A673 (cell line): ENCODE measurements at regions not wholly inside any gene's neighbourhood (a gene's known extent, or its start where the extent isn't known, plus 50 kb on each side); places are given as distances from the start of the nearest gene placed in this dataset.

Source experiments
- BruUV-seq: library from RNA; stranded (reverse); fragments of 400-500 nt; replicated peaks from 2 replicates; lab custom pipeline; 2021; lab: Mats Ljungman, UMichigan
- CTCF ChIA-PET: fragments of 300-600 bp; sonication (Branson Sonifier 250); formaldehyde crosslinking; loops from one replicate; lab custom pipeline; 2022; ENCODE audit warnings: antibody characterized with exemption; lab: Charles Lee
- POLR2A ChIA-PET: fragments of 300-600 bp; sonication (Branson Sonifier 250); formaldehyde crosslinking; loops from one replicate; lab custom pipeline; 2022; ENCODE audit warnings: antibody characterized with exemption; ENCODE audit not compliant: low non-redundant PET; lab: Charles Lee
- DNase-seq: peaks from one replicate; pipeline ENCODE4 v3.0.0-alpha.2; 2015; ENCODE audit warnings: low spot score
- H3K27ac ChIP-seq: fragments of 200-600 bp; sonication (generic); 2 replicates; pipeline ENCODE4 v1.5.1; 2016; ENCODE audit warnings: mixed run types, low read depth, mild to moderate bottlenecking, mixed read lengths, antibody characterized with exemption, low read length; ENCODE audit not compliant: poor library complexity, severe bottlenecking
- H3K27me3 ChIP-seq: fragments of 200-600 bp; sonication (generic); replicated peaks from 2 replicates; pipeline ENCODE4 v1.6.1; 2017; ENCODE audit warnings: mixed run types, low read depth, mild to moderate bottlenecking, mixed read lengths, antibody characterized with exemption, low read length; ENCODE audit not compliant: insufficient read depth, poor library complexity
- H3K36me3 ChIP-seq: fragments of 200-600 bp; sonication (generic); 2 replicates; pipeline ENCODE4 v1.6.1; 2016; ENCODE audit warnings: mixed run types, mild to moderate bottlenecking, mixed read lengths, antibody characterized with exemption, low read length; ENCODE audit not compliant: insufficient read depth, poor library complexity, severe bottlenecking
- H3K4me1 ChIP-seq: fragments of 200-600 bp; sonication (generic); 2 replicates; pipeline ENCODE4 v1.6.1; 2017; ENCODE audit warnings: mixed run types, mild to moderate bottlenecking, mixed read lengths, antibody characterized with exemption, low read length; ENCODE audit not compliant: insufficient read depth, poor library complexity, severe bottlenecking
- H3K4me3 ChIP-seq: fragments of 200-600 bp; sonication (generic); 2 replicates; pipeline ENCODE4 v1.5.1; 2016; ENCODE audit warnings: low read depth, mixed run types, mild to moderate bottlenecking, mixed read lengths, low read length; ENCODE audit not compliant: poor library complexity, severe bottlenecking
- H3K9me3 ChIP-seq: fragments of 200-600 bp; sonication (generic); 2 replicates; pipeline ENCODE4 v1.6.1; 2016; ENCODE audit warnings: mixed run types, low read depth, mild to moderate bottlenecking, mixed read lengths, antibody characterized with exemption, low read length; ENCODE audit not compliant: poor library complexity, severe bottlenecking
- CTCF ChIP-seq: fragments of 300-800, 200-600 bp; sonication (generic); conservative IDR thresholded peaks from 2 replicates; pipeline ENCODE4 v1.5.1; 2017; ENCODE audit warnings: low read depth, mild to moderate bottlenecking, antibody characterized with exemption, low read length, moderate library complexity, mixed read lengths
- EZH2 ChIP-seq: fragments of 200-600 bp; sonication (generic); IDR thresholded peaks from 2 replicates; pipeline ENCODE4 v1.6.1; 2017; ENCODE audit warnings: borderline replicate concordance, low read depth, mild to moderate bottlenecking, mixed read lengths, antibody characterized with exemption, low read length; ENCODE audit not compliant: poor library complexity, severe bottlenecking
- intact Hi-C: fragments of 100-400 bp; cut with micrococcal nuclease; formaldehyde crosslinking; loops from one replicate; pipeline ENCODE4 v1.10.0; 2022; ENCODE audit not compliant: unreplicated experiment

- Histone ChIP-seq H3K9me3 (no peaks in the 10 kb centered on the region), H3K36me3 (no peaks in the 10 kb centered on the region), H3K27me3 (no peaks in the 10 kb centered on the region), H3K4me1 (no peaks in the 10 kb centered on the region), H3K27ac (no peak overlapping the region), H3K4me3 (no peak overlapping the region)
- ChIA-PET POLR2A (no interaction called here), CTCF (no interaction called here)
- DNase-seq, result no peak
- TF ChIP-seq EZH2 (no peak), CTCF (no peak)
- no TSS peak for BruUV-seq
- intact Hi-C loops, result no loop called here
These were observed 461.3 kb upstream of the RORB start for GRCh38 chr9:74035786-74036185.

GRCh38 chr9:74036549-74037231 is 460.4 kb upstream of the RORB start:
- H3K4me3 ChIP-seq, result no peak overlapping the region
- BruUV-seq, result no TSS peak
- TF ChIP-seq EZH2 (no peak), CTCF (no peak)
- H3K9me3 ChIP-seq, result no peaks in the 10 kb centered on the region
- ChIA-PET POLR2A (no interaction called here), CTCF (no interaction called here)
- intact Hi-C loops, result no loop called here
- no peaks in the 10 kb centered on the region for H3K27me3 ChIP-seq
- H3K4me1 ChIP-seq, result no peaks in the 10 kb centered on the region
- H3K36me3 ChIP-seq, result no peaks in the 10 kb centered on the region
- no peak overlapping the region for H3K27ac ChIP-seq
- no peak for DNase-seq

- Histone ChIP-seq H3K27ac (no peak overlapping the region), H3K36me3 (no peaks in the 10 kb centered on the region), H3K27me3 (no peaks in the 10 kb centered on the region), H3K9me3 (no peaks in the 10 kb centered on the region), H3K4me3 (no peak overlapping the region), H3K4me1 (no peaks in the 10 kb centered on the region)
- DNase-seq, result no peak
- POLR2A ChIA-PET, result no interaction called here
- TF ChIP-seq EZH2 (no peak), CTCF (no peak)
- intact Hi-C loops, result no loop called here
- no TSS peak for BruUV-seq
- CTCF ChIA-PET, result no interaction called here
These were observed 459.9 kb upstream of the RORB start for GRCh38 chr9:74037274-74037673.
